OCI-LY7 (cell line): ENCODE measurements at regions not wholly inside any gene's neighbourhood (a gene's known extent, or its start where the extent isn't known, plus 50 kb on each side); places are given as distances from the start of the nearest gene placed in this dataset.

Experiments used
- BruUV-seq: library from RNA; stranded (reverse); fragments of 400-500 nt; replicated peaks from 2 replicates; lab custom pipeline; 2021; lab: Mats Ljungman, UMichigan
- CTCF ChIA-PET: fragments of 300-600 bp; sonication (Branson Sonifier 250); formaldehyde crosslinking; loops from one replicate; lab custom pipeline; 2022; ENCODE audit warnings: antibody characterized with exemption; ENCODE audit not compliant: unreplicated experiment; lab: Charles Lee
- POLR2A ChIA-PET: fragments of 300-600 bp; sonication (Branson Sonifier 250); formaldehyde crosslinking; loops from one replicate; lab custom pipeline; 2022; ENCODE audit warnings: antibody characterized with exemption; lab: Charles Lee
- DNase-seq: peaks from one replicate; pipeline ENCODE4 v3.0.0-alpha.2; 2015; ENCODE audit warnings: low spot score
- H2AFZ ChIP-seq: fragments of 200-600 bp; sonication (generic), shearing (Covaris generic); 2 replicates; pipeline ENCODE4 v1.6.1; 2014; ENCODE audit warnings: mild to moderate bottlenecking, antibody characterized with exemption, low read length, moderate library complexity
- H3K27ac ChIP-seq: fragments of 200-600 bp; sonication (generic); 2 replicates; pipeline ENCODE4 v1.5.1; 2014; ENCODE audit warnings: mixed run types, low read depth, mild to moderate bottlenecking, moderate library complexity, low read length, inconsistent platforms; ENCODE audit not compliant: poor library complexity, severe bottlenecking
- H3K36me3 ChIP-seq: fragments of 200-600 bp; sonication (generic); 2 replicates; pipeline ENCODE4 v1.6.1; 2014; ENCODE audit warnings: mild to moderate bottlenecking, antibody characterized with exemption, low read length, moderate library complexity, mixed read lengths; ENCODE audit not compliant: insufficient read depth
- H3K4me1 ChIP-seq: fragments of 200-600 bp; sonication (generic); 2 replicates; pipeline ENCODE4 v1.5.1; 2014; ENCODE audit warnings: mild to moderate bottlenecking, low read length; ENCODE audit not compliant: insufficient read depth, poor library complexity, severe bottlenecking
- H3K4me2 ChIP-seq: fragments of 200-600 bp; sonication (generic); 2 replicates; pipeline ENCODE4 v1.6.1; 2014; ENCODE audit warnings: mild to moderate bottlenecking, low read length
- H3K4me3 ChIP-seq: fragments of 200-600 bp; sonication (generic); 2 replicates; pipeline ENCODE4 v1.5.1; 2014; ENCODE audit warnings: mild to moderate bottlenecking, low read depth, low read length; ENCODE audit not compliant: poor library complexity, severe bottlenecking
- H3K79me2 ChIP-seq: fragments of 200-600 bp; sonication (generic); 2 replicates; pipeline ENCODE4 v1.6.1; 2016; ENCODE audit warnings: low read depth, mild to moderate bottlenecking, low read length, moderate library complexity, mixed read lengths; ENCODE audit not compliant: insufficient read depth
- H3K9me2 ChIP-seq: fragments of 200-600 bp; sonication (generic); 2 replicates; pipeline ENCODE4 v1.6.1; 2016; ENCODE audit warnings: mild to moderate bottlenecking, low read length, mixed read lengths; ENCODE audit not compliant: insufficient read depth
- H3K9me3 ChIP-seq: fragments of 200-600 bp; sonication (generic); 2 replicates; pipeline ENCODE4 v1.6.1; 2014; ENCODE audit warnings: mild to moderate bottlenecking, mixed run types, low read length, mixed read lengths
- H4K20me1 ChIP-seq: fragments of 200-600 bp; sonication (generic); 2 replicates; pipeline ENCODE4 v1.6.1; 2014; ENCODE audit warnings: mild to moderate bottlenecking, antibody characterized with exemption, low read length, moderate library complexity, mixed read lengths; ENCODE audit not compliant: insufficient read depth
- EZH2phosphoT487 ChIP-seq: fragments of 200-600 bp; sonication (generic); IDR thresholded peaks from 2 replicates; pipeline ENCODE4 v1.6.1; 2018; ENCODE audit warnings: low read depth, borderline replicate concordance, mild to moderate bottlenecking, mixed run types, antibody characterized with exemption, low read length, moderate library complexity, mixed read lengths
- intact Hi-C: fragments of 100-400 bp; cut with micrococcal nuclease; formaldehyde crosslinking; loops from one replicate; pipeline ENCODE4 v1.10.0; 2022; ENCODE audit not compliant: unreplicated experiment
- TF ChIP-seq, protein P1 (sequence below): fragments of 200-600 bp; sonication (generic); conservative IDR thresholded peaks from 2 replicates; pipeline ENCODE4 v1.5.1; 2014; ENCODE audit warnings: mild to moderate bottlenecking, antibody characterized with exemption, low read length, moderate library complexity, mixed read lengths

GRCh38 chr3:126288314-126288713, 68.9 kb downstream of the KLF15 start:
- DNase-seq: no peak
- peaks cover 59% of the 10 kb centered on the region for H3K4me1 ChIP-seq
- H3K79me2 ChIP-seq: no peaks in the 10 kb centered on the region
- H3K36me3 ChIP-seq: no peaks in the 10 kb centered on the region
- peak overlapping the region; percentile 66 for H3K4me3 ChIP-seq
- no peaks in the 10 kb centered on the region for H4K20me1 ChIP-seq
- H3K27ac ChIP-seq: peak overlapping the region; percentile 83
- TF ChIP-seq, protein P1, sequence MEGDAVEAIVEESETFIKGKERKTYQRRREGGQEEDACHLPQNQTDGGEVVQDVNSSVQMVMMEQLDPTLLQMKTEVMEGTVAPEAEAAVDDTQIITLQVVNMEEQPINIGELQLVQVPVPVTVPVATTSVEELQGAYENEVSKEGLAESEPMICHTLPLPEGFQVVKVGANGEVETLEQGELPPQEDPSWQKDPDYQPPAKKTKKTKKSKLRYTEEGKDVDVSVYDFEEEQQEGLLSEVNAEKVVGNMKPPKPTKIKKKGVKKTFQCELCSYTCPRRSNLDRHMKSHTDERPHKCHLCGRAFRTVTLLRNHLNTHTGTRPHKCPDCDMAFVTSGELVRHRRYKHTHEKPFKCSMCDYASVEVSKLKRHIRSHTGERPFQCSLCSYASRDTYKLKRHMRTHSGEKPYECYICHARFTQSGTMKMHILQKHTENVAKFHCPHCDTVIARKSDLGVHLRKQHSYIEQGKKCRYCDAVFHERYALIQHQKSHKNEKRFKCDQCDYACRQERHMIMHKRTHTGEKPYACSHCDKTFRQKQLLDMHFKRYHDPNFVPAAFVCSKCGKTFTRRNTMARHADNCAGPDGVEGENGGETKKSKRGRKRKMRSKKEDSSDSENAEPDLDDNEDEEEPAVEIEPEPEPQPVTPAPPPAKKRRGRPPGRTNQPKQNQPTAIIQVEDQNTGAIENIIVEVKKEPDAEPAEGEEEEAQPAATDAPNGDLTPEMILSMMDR: no peak
- no peak for TF ChIP-seq EZH2phosphoT487
- intact Hi-C loops: loop anchor here (1.0 to 10.0 kb wide), 3 partner anchors 29 to 186 kb away; partner anchors contain the start of gene ZXDC
- peak overlapping the region; percentile 91 for H3K4me2 ChIP-seq
- H2AFZ ChIP-seq: peak overlapping the region; percentile 59; the same call in 1 of the 2 replicates
- CTCF ChIA-PET: no interaction called here
- no peaks in the 10 kb centered on the region for H3K9me3 ChIP-seq
- no peaks in the 10 kb centered on the region for H3K9me2 ChIP-seq
- no TSS peak for BruUV-seq
- POLR2A ChIA-PET: interaction anchor here (0.6 to 0.7 kb wide), 2 partner anchors 10 to 31 kb away, joined by 3 read pairs; no protein-coding TSS in a partner anchor

DNA sequence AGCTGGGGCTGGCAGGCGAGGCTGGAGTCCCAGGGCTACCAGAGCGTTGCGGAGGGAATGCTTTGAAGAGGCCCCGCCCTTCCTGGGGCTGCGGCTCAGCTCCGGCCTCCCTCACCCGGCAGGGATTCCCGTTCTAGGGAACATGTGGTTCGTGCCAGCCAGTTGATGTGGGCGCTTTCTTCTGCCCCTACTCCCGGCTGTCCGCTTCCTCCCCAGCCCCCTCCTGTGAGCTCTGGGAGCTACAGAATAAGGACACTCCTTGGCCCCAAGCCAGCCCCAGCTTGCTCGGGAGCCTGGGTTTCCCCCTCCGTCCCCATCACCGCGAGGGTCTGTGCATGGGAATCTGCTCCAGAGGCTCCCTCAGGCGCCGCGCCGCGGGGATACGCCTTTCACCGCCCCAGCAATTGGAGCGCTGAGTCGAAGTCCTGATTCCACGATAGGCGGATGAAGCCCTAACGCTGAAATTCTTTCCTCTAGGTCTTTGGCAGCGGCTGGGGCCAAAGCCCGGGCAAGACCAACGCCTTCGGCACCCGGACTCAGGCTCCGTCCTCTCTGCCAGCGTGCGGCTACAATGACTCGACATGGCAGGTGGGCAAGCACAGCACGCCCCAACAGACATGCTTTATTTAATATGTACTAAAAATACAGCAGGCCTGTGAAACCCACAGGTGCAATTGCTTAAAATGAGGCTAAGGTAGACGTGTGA, 69.5 kb downstream of the KLF15 start:
- H3K4me1 ChIP-seq: peaks cover 59% of the 10 kb centered on the region
- no peaks in the 10 kb centered on the region for H3K36me3 ChIP-seq
- H3K4me3 ChIP-seq: peak overlapping the region; percentile 66
- TF ChIP-seq, protein P1: no peak
- TF ChIP-seq EZH2phosphoT487: no peak
- peak overlapping the region; percentile 59 for H2AFZ ChIP-seq
- H4K20me1 ChIP-seq: no peaks in the 10 kb centered on the region
- BruUV-seq: no TSS peak
- no peaks in the 10 kb centered on the region for H3K9me2 ChIP-seq
- H3K27ac ChIP-seq: peak overlapping the region; percentile 83
- peaks cover 6% of the 10 kb centered on the region; the same call in 1 of the 2 replicates for H3K9me3 ChIP-seq
- no peaks in the 10 kb centered on the region for H3K79me2 ChIP-seq
- DNase-seq: peak; percentile 86
- intact Hi-C loops: loop anchor here (1.0 to 10.0 kb wide), 3 partner anchors 28 to 187 kb away; partner anchors contain the start of gene ZXDC
- peak overlapping the region; percentile 91 for H3K4me2 ChIP-seq
- ChIA-PET CTCF (interaction anchor here (0.8 to 1.2 kb wide), 2 partner anchors 9 to 26 kb away, joined by 3 to 4 read pairs; no protein-coding TSS in a partner anchor), POLR2A (interaction anchor here (1.2 to 1.4 kb wide), 2 partner anchors 13 to 28 kb away, joined by 3 to 8 read pairs; no protein-coding TSS in a partner anchor)
